ENCODE measurements at regions not wholly inside any gene's neighbourhood (a gene's known extent, or its start where the extent isn't known, plus 50 kb on each side); places are given as distances from the start of the nearest gene placed in this dataset.

- no peaks in the 10 kb centered on the region for H3K9me2 ChIP-seq (replicated peaks; ENCODE audit: control insufficient read depth, low read length)
- H3K9me3 ChIP-seq (ENCODE audit: control insufficient read depth, insufficient read depth, low read length): no peaks in the 10 kb centered on the region
- no peaks in the 10 kb centered on the region for H3F3A ChIP-seq (ENCODE audit: control insufficient read depth, insufficient read depth)
- no peaks in the 10 kb centered on the region for H3K79me2 ChIP-seq (ENCODE audit: control insufficient read depth, low read length)
- TF ChIP-seq, protein P1, sequence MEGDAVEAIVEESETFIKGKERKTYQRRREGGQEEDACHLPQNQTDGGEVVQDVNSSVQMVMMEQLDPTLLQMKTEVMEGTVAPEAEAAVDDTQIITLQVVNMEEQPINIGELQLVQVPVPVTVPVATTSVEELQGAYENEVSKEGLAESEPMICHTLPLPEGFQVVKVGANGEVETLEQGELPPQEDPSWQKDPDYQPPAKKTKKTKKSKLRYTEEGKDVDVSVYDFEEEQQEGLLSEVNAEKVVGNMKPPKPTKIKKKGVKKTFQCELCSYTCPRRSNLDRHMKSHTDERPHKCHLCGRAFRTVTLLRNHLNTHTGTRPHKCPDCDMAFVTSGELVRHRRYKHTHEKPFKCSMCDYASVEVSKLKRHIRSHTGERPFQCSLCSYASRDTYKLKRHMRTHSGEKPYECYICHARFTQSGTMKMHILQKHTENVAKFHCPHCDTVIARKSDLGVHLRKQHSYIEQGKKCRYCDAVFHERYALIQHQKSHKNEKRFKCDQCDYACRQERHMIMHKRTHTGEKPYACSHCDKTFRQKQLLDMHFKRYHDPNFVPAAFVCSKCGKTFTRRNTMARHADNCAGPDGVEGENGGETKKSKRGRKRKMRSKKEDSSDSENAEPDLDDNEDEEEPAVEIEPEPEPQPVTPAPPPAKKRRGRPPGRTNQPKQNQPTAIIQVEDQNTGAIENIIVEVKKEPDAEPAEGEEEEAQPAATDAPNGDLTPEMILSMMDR (IDR thresholded peaks at IDR 0.05; ENCODE audit: low read depth, low read length, poor library complexity, severe bottlenecking): no peak
- no peak for TF ChIP-seq EZH2phosphoT487 (IDR thresholded peaks at IDR 0.05; ENCODE audit: borderline replicate concordance, low read length)
- peaks cover 4% of the 10 kb centered on the region; the same call in 1 of the 2 replicates for H3K36me3 ChIP-seq (ENCODE audit: control insufficient read depth, low read length)
- peak overlapping the region; percentile 46 for H3K4me3 ChIP-seq (ENCODE audit: low read length)
- peak overlapping the region; percentile 55 for H3K4me2 ChIP-seq (ENCODE audit: low read length)
- H3K27me3 ChIP-seq (ENCODE audit: control insufficient read depth, low read length): no peaks in the 10 kb centered on the region
- H4K20me1 ChIP-seq (ENCODE audit: control insufficient read depth, insufficient read depth, low read depth, low read length): no peaks in the 10 kb centered on the region
- H3K4me1 ChIP-seq (ENCODE audit: control insufficient read depth, low read length): peaks cover 36% of the 10 kb centered on the region
- H3K27ac ChIP-seq (ENCODE audit: low read depth, low read length): peak overlapping the region; percentile 24; the same call in 1 of the 2 replicates
Measured at GRCh38 chr10:52454491-52454890, 140.4 kb downstream of the DKK1 start.

GRCh38 chr10:52455098-52455497, 141.0 kb downstream of the DKK1 start:
- Histone ChIP-seq H3K4me2 (ENCODE audit: low read length) (peak overlapping the region; percentile 55), H3K9me2 (replicated peaks; ENCODE audit: control insufficient read depth, low read length) (no peaks in the 10 kb centered on the region)

GRCh38 chr10:52459097-52459496, 145.0 kb downstream of the DKK1 start:
- no peaks in the 10 kb centered on the region for H4K20me1 ChIP-seq (ENCODE audit: control insufficient read depth, insufficient read depth, low read depth, low read length)
- TF ChIP-seq EZH2phosphoT487 (IDR thresholded peaks at IDR 0.05; ENCODE audit: borderline replicate concordance, low read length): no peak
- TF ChIP-seq, protein P1 (IDR thresholded peaks at IDR 0.05; ENCODE audit: low read depth, low read length, poor library complexity, severe bottlenecking): no peak
- no peaks in the 10 kb centered on the region for H3K27me3 ChIP-seq (ENCODE audit: control insufficient read depth, low read length)
- H3K27ac ChIP-seq (ENCODE audit: low read depth, low read length): no peak overlapping the region
- H3K4me1 ChIP-seq (ENCODE audit: control insufficient read depth, low read length): peaks cover 25% of the 10 kb centered on the region
- no peaks in the 10 kb centered on the region for H3K79me2 ChIP-seq (ENCODE audit: control insufficient read depth, low read length)
- H3K36me3 ChIP-seq (ENCODE audit: control insufficient read depth, low read length): peaks cover 4% of the 10 kb centered on the region; the same call in 1 of the 2 replicates
- H3K9me2 ChIP-seq (replicated peaks; ENCODE audit: control insufficient read depth, low read length): no peaks in the 10 kb centered on the region
- no peaks in the 10 kb centered on the region for H3F3A ChIP-seq (ENCODE audit: control insufficient read depth, insufficient read depth)
- H3K4me2 ChIP-seq (ENCODE audit: low read length): no peak overlapping the region
- no peak overlapping the region for H3K4me3 ChIP-seq (ENCODE audit: low read length)
- no peaks in the 10 kb centered on the region for H3K9me3 ChIP-seq (ENCODE audit: control insufficient read depth, insufficient read depth, low read length)

More at GRCh38 chr10:52455098-52455497, 141.0 kb downstream of the DKK1 start:
- no peaks in the 10 kb centered on the region for H3K79me2 ChIP-seq (ENCODE audit: control insufficient read depth, low read length)
- no peak for TF ChIP-seq EZH2phosphoT487 (IDR thresholded peaks at IDR 0.05; ENCODE audit: borderline replicate concordance, low read length)
- TF ChIP-seq, protein P1 (IDR thresholded peaks at IDR 0.05; ENCODE audit: low read depth, low read length, poor library complexity, severe bottlenecking): no peak
- no peaks in the 10 kb centered on the region for H3K27me3 ChIP-seq (ENCODE audit: control insufficient read depth, low read length)
- H3K9me3 ChIP-seq (ENCODE audit: control insufficient read depth, insufficient read depth, low read length): no peaks in the 10 kb centered on the region
- H4K20me1 ChIP-seq (ENCODE audit: control insufficient read depth, insufficient read depth, low read depth, low read length): no peaks in the 10 kb centered on the region
- peak overlapping the region; percentile 24; the same call in 1 of the 2 replicates for H3K27ac ChIP-seq (ENCODE audit: low read depth, low read length)
- no peaks in the 10 kb centered on the region for H3F3A ChIP-seq (ENCODE audit: control insufficient read depth, insufficient read depth)
- peaks cover 30% of the 10 kb centered on the region for H3K4me1 ChIP-seq (ENCODE audit: control insufficient read depth, low read length)
- peak overlapping the region; percentile 46 for H3K4me3 ChIP-seq (ENCODE audit: low read length)
- peaks cover 4% of the 10 kb centered on the region; the same call in 1 of the 2 replicates for H3K36me3 ChIP-seq (ENCODE audit: control insufficient read depth, low read length)

All from DOHH2 (cell line).